GM23338 (cell line): ENCODE measurements at regions not wholly inside any gene's neighbourhood (a gene's known extent, or its start where the extent isn't known, plus 50 kb on each side); places are given as distances from the start of the nearest gene placed in this dataset.

Experiments used
- ATAC-seq: fragments of 200-7000 bp; cut with Tn5 transposase; 3 replicates; pipeline ENCODE4 v1.9.1; 2020
- DNase-seq: peaks from one replicate; pipeline ENCODE4 v3.0.0-alpha.2; 2015; ENCODE audit warnings: low spot score
- H2AFZ ChIP-seq: fragments of 200-600 bp; sonication (generic); 2 replicates; pipeline ENCODE4 v1.8.0; 2016; ENCODE audit warnings: antibody characterized with exemption, mild to moderate bottlenecking, moderate library complexity
- H3F3A ChIP-seq: fragments of 200-600 bp; sonication (generic); replicated peaks from 2 replicates; pipeline ENCODE4 v1.8.0; 2017; ENCODE audit warnings: antibody characterized with exemption, mixed run types, low read depth
- H3K27ac ChIP-seq: fragments of 200-600 bp; sonication (generic); 2 replicates; pipeline ENCODE4 v1.6.1; 2016; ENCODE audit warnings: low read depth
- H3K27me3 ChIP-seq: fragments of 200-600 bp; sonication (generic); 2 replicates; pipeline ENCODE4 v1.8.0; 2016; ENCODE audit warnings: mild to moderate bottlenecking, mixed run types, moderate library complexity; ENCODE audit not compliant: insufficient read depth
- H3K36me3 ChIP-seq: fragments of 200-600 bp; sonication (generic); 2 replicates; pipeline ENCODE4 v1.8.0; 2016; ENCODE audit warnings: mild to moderate bottlenecking; ENCODE audit not compliant: insufficient read depth
- H3K4me1 ChIP-seq: fragments of 200-600 bp; sonication (generic); 2 replicates; pipeline ENCODE4 v1.8.0; 2016; ENCODE audit warnings: mild to moderate bottlenecking, moderate library complexity; ENCODE audit not compliant: insufficient read depth
- H3K4me2 ChIP-seq: fragments of 200-600 bp; sonication (generic); 2 replicates; pipeline ENCODE4 v1.7.1; 2017; ENCODE audit warnings: mixed run types
- H3K4me3 ChIP-seq: fragments of 200-600 bp; sonication (generic); 2 replicates; pipeline ENCODE4 v1.6.1; 2016; ENCODE audit warnings: mixed run types
- H3K79me2 ChIP-seq: fragments of 200-600 bp; sonication (generic); replicated peaks from 2 replicates; pipeline ENCODE4 v1.8.0; 2017; ENCODE audit warnings: mild to moderate bottlenecking; ENCODE audit not compliant: insufficient read depth
- H3K9me2 ChIP-seq: fragments of 200-600 bp; sonication (generic); 2 replicates; pipeline ENCODE4 v1.8.0; 2017; ENCODE audit not compliant: insufficient read depth
- H4K20me1 ChIP-seq: fragments of 200-600 bp; sonication (generic); replicated peaks from 2 replicates; pipeline ENCODE4 v1.8.0; 2017; ENCODE audit warnings: mild to moderate bottlenecking; ENCODE audit not compliant: insufficient read depth
- H3K27ac Mint-ChIP-seq: 2 replicates; pipeline ENCODE4 v1.8.0; 2020; ENCODE audit warnings: inconsistent platforms, mild to moderate bottlenecking, moderate library complexity, mixed read lengths
- H3K27me3 Mint-ChIP-seq: 3 replicates; pipeline ENCODE4 v1.8.0; 2022; ENCODE audit warnings: low read depth, mild to moderate bottlenecking, moderate library complexity, mixed read lengths, inconsistent platforms; ENCODE audit not compliant: insufficient read depth, poor library complexity
- H3K36me3 Mint-ChIP-seq: 3 replicates; pipeline ENCODE4 v1.8.0; 2021; ENCODE audit warnings: low read depth, mild to moderate bottlenecking, inconsistent platforms, moderate library complexity, mixed read lengths
- H3K4me1 Mint-ChIP-seq: 3 replicates; pipeline ENCODE4 v1.8.0; 2020; ENCODE audit warnings: mild to moderate bottlenecking, inconsistent platforms, mixed read lengths
- H3K4me3 Mint-ChIP-seq: 3 replicates; pipeline ENCODE4 v1.8.0; 2021; ENCODE audit warnings: moderate library complexity, mild to moderate bottlenecking, inconsistent platforms, mixed read lengths
- H3K9me3 Mint-ChIP-seq: 3 replicates; pipeline ENCODE4 v1.8.0; 2020; ENCODE audit warnings: moderate library complexity, mild to moderate bottlenecking, inconsistent platforms, mixed read lengths
- CREB1 ChIP-seq: fragments of 250-450 bp; sonication (Bioruptor Pico); IDR thresholded peaks from 2 replicates; pipeline ENCODE4 v1.5.0; 2020; ENCODE audit warnings: low read depth, mild to moderate bottlenecking, moderate library complexity
- JUNB ChIP-seq: IDR thresholded peaks from one replicate; pipeline ENCODE4 v1.6.1; 2016; ENCODE audit warnings: antibody characterized with exemption; ENCODE audit not compliant: unreplicated experiment
- TF ChIP-seq, protein P1 (sequence below), 2 experiments: fragments of 200-600 bp in 1 of 2; sonication (generic) in 1 of 2; conservative IDR thresholded peaks; 2 replicates each; pipeline versions ENCODE4 v1.5.1 to v1.6.1; 2016 to 2017; ENCODE audit warnings: antibody characterized with exemption in 2 of 2, low read depth in 2 of 2, mild to moderate bottlenecking in 2 of 2, moderate library complexity in 1 of 2
- TF ChIP-seq, protein P2 (sequence below): IDR thresholded peaks from 2 replicates; pipeline ENCODE4 v1.6.1; 2016; ENCODE audit warnings: antibody characterized with exemption
- TF ChIP-seq, protein P3 (sequence below): fragments of 250-450 bp; sonication (Bioruptor Pico); IDR thresholded peaks from 2 replicates; pipeline ENCODE4 v1.5.0; 2020; ENCODE audit warnings: mild to moderate bottlenecking, moderate library complexity

DNA sequence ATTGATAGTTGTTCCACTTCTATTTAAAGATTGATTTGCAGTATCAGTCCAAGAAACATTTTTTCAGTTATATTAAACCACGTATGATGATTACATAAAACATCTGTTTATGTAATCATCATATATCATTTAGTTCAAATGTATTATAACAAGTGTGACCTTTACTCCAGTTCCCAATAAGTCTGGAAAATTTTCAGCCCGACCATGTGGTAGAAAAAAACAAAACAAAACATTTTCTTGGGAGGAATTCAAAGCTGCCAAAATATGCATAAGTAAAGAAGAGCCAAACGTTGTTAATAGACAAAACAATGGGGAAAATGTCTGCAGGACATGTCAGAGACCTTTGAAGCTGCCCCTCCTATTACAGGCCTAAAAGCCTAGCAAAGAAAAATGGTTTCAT is 709.1 kb downstream of the FAT4 start:
- no peak overlapping the region for H3K4me2 ChIP-seq
- H3K27me3 ChIP-seq: no peaks in the 10 kb centered on the region
- H3F3A ChIP-seq: no peaks in the 10 kb centered on the region
- H3K27ac ChIP-seq: no peak overlapping the region
- H3K79me2 ChIP-seq: no peaks in the 10 kb centered on the region
- no peaks in the 10 kb centered on the region for H3K36me3 ChIP-seq
- TF ChIP-seq, protein P1, sequence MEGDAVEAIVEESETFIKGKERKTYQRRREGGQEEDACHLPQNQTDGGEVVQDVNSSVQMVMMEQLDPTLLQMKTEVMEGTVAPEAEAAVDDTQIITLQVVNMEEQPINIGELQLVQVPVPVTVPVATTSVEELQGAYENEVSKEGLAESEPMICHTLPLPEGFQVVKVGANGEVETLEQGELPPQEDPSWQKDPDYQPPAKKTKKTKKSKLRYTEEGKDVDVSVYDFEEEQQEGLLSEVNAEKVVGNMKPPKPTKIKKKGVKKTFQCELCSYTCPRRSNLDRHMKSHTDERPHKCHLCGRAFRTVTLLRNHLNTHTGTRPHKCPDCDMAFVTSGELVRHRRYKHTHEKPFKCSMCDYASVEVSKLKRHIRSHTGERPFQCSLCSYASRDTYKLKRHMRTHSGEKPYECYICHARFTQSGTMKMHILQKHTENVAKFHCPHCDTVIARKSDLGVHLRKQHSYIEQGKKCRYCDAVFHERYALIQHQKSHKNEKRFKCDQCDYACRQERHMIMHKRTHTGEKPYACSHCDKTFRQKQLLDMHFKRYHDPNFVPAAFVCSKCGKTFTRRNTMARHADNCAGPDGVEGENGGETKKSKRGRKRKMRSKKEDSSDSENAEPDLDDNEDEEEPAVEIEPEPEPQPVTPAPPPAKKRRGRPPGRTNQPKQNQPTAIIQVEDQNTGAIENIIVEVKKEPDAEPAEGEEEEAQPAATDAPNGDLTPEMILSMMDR (conservative IDR thresholded peaks at IDR 0.05; ENCODE audit: low read depth in 2 of 2): no peak
- TF ChIP-seq CREB1 (CRISPR knock-in tag): no peak
- H3K9me2 ChIP-seq: 0 out of 2 replicates have a peak, but pooled peaks cover 3% of the 10 kb centered on the region
- H2AFZ ChIP-seq: no peak overlapping the region
- H3K4me3 ChIP-seq: no peak overlapping the region
- H3K27me3 Mint-ChIP-seq: peaks cover 4% of the 10 kb centered on the region
- no peaks in the 10 kb centered on the region for H3K4me1 ChIP-seq
- peaks cover 1% of the 10 kb centered on the region; the same call in 2 of the 3 replicates for H3K36me3 Mint-ChIP-seq
- H4K20me1 ChIP-seq: no peaks in the 10 kb centered on the region
- H3K9me3 Mint-ChIP-seq: peaks cover 7% of the 10 kb centered on the region
- H3K4me3 Mint-ChIP-seq: no peak overlapping the region
- no peak for ATAC-seq
- no peak overlapping the region; the same call in 1 of the 2 replicates for H3K27ac Mint-ChIP-seq
- DNase-seq: no peak
- no peaks in the 10 kb centered on the region; the same call in 1 of the 3 replicates for H3K4me1 Mint-ChIP-seq

DNA sequence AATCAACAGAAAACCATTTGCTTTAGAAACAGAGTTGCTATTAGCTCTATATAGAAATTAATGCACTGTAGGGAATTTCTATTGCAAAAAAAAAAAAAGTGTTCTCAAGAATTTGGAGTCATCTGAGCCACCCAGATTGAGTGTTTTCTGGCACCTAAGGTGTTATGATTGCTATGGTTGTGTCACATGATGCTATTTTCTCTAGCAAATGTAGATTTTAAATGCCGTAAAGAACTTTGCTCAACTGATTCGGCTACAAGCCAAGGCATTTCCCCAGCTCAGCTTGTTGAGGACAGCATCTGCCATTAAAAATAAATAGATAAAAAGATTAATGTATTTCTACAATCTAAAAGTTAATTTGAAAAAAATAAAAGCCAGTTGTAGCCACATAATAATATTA is 712.8 kb downstream of the FAT4 start:
- ATAC-seq (no peak), DNase-seq (no peak)
- H3K27me3 ChIP-seq: no peaks in the 10 kb centered on the region
- no peaks in the 10 kb centered on the region for H3F3A ChIP-seq
- H3K27me3 Mint-ChIP-seq: peaks cover 8% of the 10 kb centered on the region
- H3K4me1 ChIP-seq: no peaks in the 10 kb centered on the region
- no peak overlapping the region for H3K27ac ChIP-seq
- H3K4me3 ChIP-seq: no peak overlapping the region
- H3K79me2 ChIP-seq: no peaks in the 10 kb centered on the region
- H3K4me1 Mint-ChIP-seq: no peaks in the 10 kb centered on the region; the same call in 1 of the 3 replicates
- H3K4me3 Mint-ChIP-seq: no peak overlapping the region
- no peak overlapping the region for H2AFZ ChIP-seq
- no peak overlapping the region for H3K4me2 ChIP-seq
- TF ChIP-seq, protein P1 (conservative IDR thresholded peaks at IDR 0.05; ENCODE audit: low read depth in 2 of 2): no peak
- TF ChIP-seq JUNB: no peak
- TF ChIP-seq, protein P2, sequence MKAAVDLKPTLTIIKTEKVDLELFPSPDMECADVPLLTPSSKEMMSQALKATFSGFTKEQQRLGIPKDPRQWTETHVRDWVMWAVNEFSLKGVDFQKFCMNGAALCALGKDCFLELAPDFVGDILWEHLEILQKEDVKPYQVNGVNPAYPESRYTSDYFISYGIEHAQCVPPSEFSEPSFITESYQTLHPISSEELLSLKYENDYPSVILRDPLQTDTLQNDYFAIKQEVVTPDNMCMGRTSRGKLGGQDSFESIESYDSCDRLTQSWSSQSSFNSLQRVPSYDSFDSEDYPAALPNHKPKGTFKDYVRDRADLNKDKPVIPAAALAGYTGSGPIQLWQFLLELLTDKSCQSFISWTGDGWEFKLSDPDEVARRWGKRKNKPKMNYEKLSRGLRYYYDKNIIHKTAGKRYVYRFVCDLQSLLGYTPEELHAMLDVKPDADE: no peak
- TF ChIP-seq, protein P3, sequence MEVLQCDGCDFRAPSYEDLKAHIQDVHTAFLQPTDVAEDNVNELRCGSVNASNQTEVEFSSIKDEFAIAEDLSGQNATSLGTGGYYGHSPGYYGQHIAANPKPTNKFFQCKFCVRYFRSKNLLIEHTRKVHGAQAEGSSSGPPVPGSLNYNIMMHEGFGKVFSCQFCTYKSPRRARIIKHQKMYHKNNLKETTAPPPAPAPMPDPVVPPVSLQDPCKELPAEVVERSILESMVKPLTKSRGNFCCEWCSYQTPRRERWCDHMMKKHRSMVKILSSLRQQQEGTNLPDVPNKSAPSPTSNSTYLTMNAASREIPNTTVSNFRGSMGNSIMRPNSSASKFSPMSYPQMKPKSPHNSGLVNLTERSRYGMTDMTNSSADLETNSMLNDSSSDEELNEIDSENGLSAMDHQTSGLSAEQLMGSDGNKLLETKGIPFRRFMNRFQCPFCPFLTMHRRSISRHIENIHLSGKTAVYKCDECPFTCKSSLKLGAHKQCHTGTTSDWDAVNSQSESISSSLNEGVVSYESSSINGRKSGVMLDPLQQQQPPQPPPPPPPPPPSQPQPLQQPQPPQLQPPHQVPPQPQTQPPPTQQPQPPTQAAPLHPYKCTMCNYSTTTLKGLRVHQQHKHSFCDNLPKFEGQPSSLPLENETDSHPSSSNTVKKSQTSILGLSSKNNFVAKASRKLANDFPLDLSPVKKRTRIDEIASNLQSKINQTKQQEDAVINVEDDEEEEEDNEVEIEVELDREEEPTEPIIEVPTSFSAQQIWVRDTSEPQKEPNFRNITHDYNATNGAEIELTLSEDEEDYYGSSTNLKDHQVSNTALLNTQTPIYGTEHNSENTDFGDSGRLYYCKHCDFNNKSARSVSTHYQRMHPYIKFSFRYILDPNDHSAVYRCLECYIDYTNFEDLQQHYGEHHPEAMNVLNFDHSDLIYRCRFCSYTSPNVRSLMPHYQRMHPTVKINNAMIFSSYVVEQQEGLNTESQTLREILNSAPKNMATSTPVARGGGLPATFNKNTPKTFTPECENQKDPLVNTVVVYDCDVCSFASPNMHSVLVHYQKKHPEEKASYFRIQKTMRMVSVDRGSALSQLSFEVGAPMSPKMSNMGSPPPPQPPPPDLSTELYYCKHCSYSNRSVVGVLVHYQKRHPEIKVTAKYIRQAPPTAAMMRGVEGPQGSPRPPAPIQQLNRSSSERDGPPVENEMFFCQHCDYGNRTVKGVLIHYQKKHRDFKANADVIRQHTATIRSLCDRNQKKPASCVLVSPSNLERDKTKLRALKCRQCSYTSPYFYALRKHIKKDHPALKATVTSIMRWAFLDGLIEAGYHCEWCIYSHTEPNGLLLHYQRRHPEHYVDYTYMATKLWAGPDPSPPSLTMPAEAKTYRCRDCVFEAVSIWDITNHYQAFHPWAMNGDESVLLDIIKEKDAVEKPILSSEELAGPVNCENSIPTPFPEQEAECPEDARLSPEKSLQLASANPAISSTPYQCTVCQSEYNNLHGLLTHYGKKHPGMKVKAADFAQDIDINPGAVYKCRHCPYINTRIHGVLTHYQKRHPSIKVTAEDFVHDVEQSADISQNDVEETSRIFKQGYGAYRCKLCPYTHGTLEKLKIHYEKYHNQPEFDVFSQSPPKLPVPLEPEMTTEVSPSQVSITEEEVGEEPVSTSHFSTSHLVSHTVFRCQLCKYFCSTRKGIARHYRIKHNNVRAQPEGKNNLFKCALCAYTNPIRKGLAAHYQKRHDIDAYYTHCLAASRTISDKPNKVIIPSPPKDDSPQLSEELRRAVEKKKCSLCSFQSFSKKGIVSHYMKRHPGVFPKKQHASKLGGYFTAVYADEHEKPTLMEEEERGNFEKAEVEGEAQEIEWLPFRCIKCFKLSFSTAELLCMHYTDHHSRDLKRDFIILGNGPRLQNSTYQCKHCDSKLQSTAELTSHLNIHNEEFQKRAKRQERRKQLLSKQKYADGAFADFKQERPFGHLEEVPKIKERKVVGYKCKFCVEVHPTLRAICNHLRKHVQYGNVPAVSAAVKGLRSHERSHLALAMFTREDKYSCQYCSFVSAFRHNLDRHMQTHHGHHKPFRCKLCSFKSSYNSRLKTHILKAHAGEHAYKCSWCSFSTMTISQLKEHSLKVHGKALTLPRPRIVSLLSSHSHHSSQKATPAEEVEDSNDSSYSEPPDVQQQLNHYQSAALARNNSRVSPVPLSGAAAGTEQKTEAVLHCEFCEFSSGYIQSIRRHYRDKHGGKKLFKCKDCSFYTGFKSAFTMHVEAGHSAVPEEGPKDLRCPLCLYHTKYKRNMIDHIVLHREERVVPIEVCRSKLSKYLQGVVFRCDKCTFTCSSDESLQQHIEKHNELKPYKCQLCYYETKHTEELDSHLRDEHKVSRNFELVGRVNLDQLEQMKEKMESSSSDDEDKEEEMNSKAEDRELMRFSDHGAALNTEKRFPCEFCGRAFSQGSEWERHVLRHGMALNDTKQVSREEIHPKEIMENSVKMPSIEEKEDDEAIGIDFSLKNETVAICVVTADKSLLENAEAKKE (CRISPR knock-in tag): no peak
- H3K27ac Mint-ChIP-seq: no peak overlapping the region
- peaks cover 38% of the 10 kb centered on the region for H3K9me3 Mint-ChIP-seq
- no peaks in the 10 kb centered on the region for H4K20me1 ChIP-seq
- 0 out of 2 replicates have a peak, but pooled peaks cover 4% of the 10 kb centered on the region for H3K36me3 ChIP-seq
- H3K9me2 ChIP-seq: 0 out of 2 replicates have a peak, but pooled peaks cover 3% of the 10 kb centered on the region
- peaks cover 11% of the 10 kb centered on the region for H3K36me3 Mint-ChIP-seq
